ENCODE measurements at regions not wholly inside any gene's neighbourhood (a gene's known extent, or its start where the extent isn't known, plus 50 kb on each side); places are given as distances from the start of the nearest gene placed in this dataset.

GRCh38 chr12:111046896-111047295 is 126.5 kb upstream of the MYL2 start:
- intact Hi-C loops (cut with DNase I; ENCODE audit: low total_unique reads): no loop called here
- Histone ChIP-seq H3K9me3 (no peaks in the 10 kb centered on the region), H3K27ac (no peak overlapping the region), H3K27me3 (no peaks in the 10 kb centered on the region), H3K4me3 (no peak overlapping the region), H3K4me1 (no peaks in the 10 kb centered on the region), H3K36me3 (no peaks in the 10 kb centered on the region)
- TF ChIP-seq CTCF (IDR thresholded peaks at IDR 0.05) (no peak), POLR2A (IDR thresholded peaks at IDR 0.05) (no peak)
- no peak for DNase-seq

GRCh38 chr12:111045941-111046340 is 125.6 kb upstream of the MYL2 start:
- H3K27ac ChIP-seq: no peak overlapping the region
- H3K27me3 ChIP-seq: no peaks in the 10 kb centered on the region
- intact Hi-C loops (cut with DNase I; ENCODE audit: low total_unique reads): no loop called here
- no peak for TF ChIP-seq POLR2A (IDR thresholded peaks at IDR 0.05)
- TF ChIP-seq CTCF (IDR thresholded peaks at IDR 0.05): no peak
- no peaks in the 10 kb centered on the region for H3K9me3 ChIP-seq
- no peak overlapping the region for H3K4me3 ChIP-seq
- no peak for DNase-seq
- H3K4me1 ChIP-seq: no peaks in the 10 kb centered on the region
- H3K36me3 ChIP-seq: no peaks in the 10 kb centered on the region

- no peak overlapping the region for H3K27ac ChIP-seq
- H3K36me3 ChIP-seq: no peaks in the 10 kb centered on the region
- DNase-seq: no peak
- no peaks in the 10 kb centered on the region for H3K9me3 ChIP-seq
- no peaks in the 10 kb centered on the region for H3K4me1 ChIP-seq
- H3K27me3 ChIP-seq: peaks cover 0 to 11% of the 10 kb centered on the region in 2 donors
- intact Hi-C loops (cut with DNase I; ENCODE audit: low total_unique reads): no loop called here
- H3K4me3 ChIP-seq: no peak overlapping the region
- no peak for TF ChIP-seq POLR2A (IDR thresholded peaks at IDR 0.05)
- no peak for TF ChIP-seq CTCF (IDR thresholded peaks at IDR 0.05)
Observed at GRCh38 chr12:111041091-111041490, 120.7 kb upstream of the MYL2 start.

GRCh38 chr12:111040690-111041089 is 120.3 kb upstream of the MYL2 start:
- Histone ChIP-seq H3K27ac (no peak overlapping the region), H3K27me3 (peaks cover 0 to 11% of the 10 kb centered on the region in 2 donors), H3K9me3 (no peaks in the 10 kb centered on the region), H3K4me1 (no peaks in the 10 kb centered on the region), H3K36me3 (no peaks in the 10 kb centered on the region), H3K4me3 (no peak overlapping the region)
- DNase-seq: no peak
- TF ChIP-seq POLR2A (IDR thresholded peaks at IDR 0.05): no peak
- no peak for TF ChIP-seq CTCF (IDR thresholded peaks at IDR 0.05)
- intact Hi-C loops (cut with DNase I; ENCODE audit: low total_unique reads): no loop called here

GRCh38 chr12:111038941-111039340 is 118.6 kb upstream of the MYL2 start:
- Histone ChIP-seq H3K4me1 (peaks cover 0 to 9% of the 10 kb centered on the region in 2 donors), H3K27me3 (peaks cover 0 to 11% of the 10 kb centered on the region in 2 donors), H3K9me3 (no peaks in the 10 kb centered on the region), H3K27ac (no peak overlapping the region), H3K4me3 (no peak overlapping the region), H3K36me3 (no peaks in the 10 kb centered on the region)
- no peak for DNase-seq
- intact Hi-C loops (cut with DNase I; ENCODE audit: low total_unique reads): no loop called here
- TF ChIP-seq CTCF (IDR thresholded peaks at IDR 0.05): no peak
- TF ChIP-seq POLR2A (IDR thresholded peaks at IDR 0.05): no peak

Measured in uterus (tissue), 3 donors.